GM21717 (cell line): ENCODE measurements at regions not wholly inside any gene's neighbourhood (a gene's known extent, or its start where the extent isn't known, plus 50 kb on each side); places are given as distances from the start of the nearest gene placed in this dataset.

Experiments used
- ATAC-seq: cut with Tn5 transposase; IDR thresholded peaks from one replicate; pipeline ENCODE4 v1.9.1; 2021; ENCODE audit warnings: mild to moderate bottlenecking, moderate library complexity; ENCODE audit not compliant: unreplicated experiment

DNA sequence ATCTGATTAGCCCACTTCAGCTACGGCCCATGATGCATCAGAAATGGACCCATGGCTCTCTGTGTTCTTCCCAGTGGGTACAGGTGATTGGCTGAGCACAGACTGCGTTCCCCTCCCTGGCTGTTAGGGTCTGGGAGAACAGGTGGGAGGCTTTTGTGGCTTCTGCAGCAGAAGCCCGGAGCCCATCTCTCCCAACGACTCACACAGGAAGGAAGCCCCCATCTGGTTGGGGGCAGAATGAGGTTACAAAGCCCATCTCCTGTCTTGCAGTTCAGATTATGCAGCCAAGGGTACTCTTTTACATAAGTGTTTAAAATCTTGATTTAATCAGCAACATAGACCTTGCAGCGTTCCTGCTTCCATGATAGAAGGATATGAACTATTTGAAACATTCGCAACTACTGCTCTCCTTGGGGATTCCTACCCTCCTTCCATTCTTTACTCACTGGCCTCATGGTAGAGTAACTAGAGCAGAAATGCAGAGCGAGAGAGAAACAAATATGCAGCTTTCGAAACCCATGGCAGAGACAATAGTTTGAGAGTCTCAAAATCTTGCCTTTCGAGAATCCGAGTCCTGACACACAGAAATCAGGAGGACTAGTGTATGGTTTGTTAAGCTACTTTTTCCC, 291.3 kb downstream of the TLE3 start:
- no peak for ATAC-seq

DNA sequence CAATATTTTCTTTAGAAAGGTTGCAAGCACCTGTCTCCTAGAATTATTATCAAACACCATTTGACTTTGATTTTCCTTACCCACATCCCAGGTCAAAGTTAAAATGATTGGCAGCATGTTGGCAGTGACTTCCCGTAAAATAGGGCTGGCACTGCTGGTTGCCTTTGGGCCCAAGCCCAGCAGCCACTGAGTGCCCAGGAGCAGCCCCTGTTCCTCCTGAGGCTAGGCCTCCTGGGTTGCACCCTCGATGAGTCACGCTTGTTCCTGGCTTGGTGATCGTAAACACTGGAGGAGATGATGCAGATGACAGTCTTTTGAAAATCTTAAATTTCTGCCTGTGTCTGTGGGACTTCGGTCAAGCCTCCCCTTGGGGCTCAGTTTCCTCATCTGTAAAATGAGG, 290.0 kb downstream of the TLE3 start:
- ATAC-seq: no peak

DNA sequence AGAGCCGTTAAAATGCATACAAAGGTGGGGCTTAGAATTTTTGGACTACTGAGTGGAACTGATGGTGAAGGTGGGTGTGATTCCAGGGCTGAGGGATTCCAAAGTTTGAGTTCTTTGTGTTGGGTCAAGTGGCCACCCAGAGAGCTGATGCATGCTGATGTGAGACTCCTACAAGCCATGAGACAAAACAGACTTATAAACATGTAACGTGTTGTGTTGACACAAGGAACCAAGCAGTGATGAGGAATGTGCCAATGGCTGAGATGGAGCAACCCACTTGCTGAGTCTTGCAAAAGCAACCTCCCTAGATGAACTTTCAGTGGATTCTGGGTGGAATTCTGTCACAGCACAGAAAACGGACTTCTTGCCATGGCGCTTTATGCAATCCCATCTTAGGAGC, 289.0 kb downstream of the TLE3 start:
- ATAC-seq: no peak

DNA sequence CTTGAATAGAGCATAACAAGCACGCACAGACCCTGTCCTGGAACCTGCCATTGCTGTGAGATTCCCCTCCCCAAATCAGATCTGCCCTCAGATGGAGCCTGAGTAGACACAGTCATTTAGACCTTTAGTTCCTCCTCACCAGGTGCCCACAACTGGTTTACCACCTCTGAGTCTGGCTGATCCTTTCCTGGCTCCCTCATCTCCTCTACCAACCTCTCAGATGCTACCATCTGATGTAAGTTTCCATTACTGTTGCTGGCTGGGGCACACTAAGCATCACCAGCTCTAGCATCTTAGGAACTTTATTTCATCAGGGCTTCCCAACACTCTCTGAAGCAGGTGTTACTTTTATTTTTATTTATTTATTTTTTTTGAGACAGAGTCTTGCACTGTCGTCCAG, 288.3 kb downstream of the TLE3 start:
- no peak for ATAC-seq

DNA sequence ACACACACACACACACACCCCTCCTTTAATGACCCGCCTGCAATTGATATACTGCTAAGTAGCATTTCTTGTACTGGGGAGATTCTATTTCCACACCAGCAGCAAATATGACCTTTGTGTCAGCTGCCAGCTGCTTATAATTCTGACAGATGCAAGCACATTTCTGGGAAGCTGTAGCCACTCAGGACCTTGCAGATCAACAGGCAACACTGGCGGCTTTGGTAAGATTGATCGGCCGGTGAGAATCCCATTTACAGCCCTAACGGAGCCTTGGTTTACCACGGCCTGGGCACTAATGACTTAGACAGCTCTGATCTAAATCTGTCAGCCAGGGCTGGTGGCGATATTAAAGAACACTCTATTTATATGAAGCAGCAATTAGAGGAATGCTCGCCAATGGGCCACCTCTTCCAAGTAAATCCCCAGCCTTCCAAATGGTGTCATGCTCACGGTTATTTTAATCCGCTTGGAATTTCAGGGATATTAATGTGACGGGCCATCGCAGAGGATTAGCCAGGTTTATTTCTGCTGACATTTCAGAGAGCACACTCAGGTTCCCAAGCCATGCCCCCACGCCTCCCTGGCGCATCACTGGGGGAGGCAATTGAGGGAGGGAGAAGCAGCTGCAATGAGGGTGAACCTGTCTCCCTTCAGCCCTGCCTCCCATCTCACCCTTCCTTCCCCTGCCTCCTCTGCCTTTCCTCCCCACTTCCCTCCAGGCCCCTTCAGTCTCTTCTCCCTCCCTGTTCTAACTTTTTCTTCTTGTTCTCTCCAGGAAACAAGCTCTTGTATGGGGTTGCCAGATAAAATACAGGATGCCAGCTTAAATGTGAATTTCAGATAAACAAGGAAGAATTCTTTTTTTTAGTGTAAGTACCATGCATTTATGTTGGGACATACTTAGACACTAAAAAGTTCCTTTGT, 287.0 kb downstream of the TLE3 start:
- ATAC-seq: no peak

DNA sequence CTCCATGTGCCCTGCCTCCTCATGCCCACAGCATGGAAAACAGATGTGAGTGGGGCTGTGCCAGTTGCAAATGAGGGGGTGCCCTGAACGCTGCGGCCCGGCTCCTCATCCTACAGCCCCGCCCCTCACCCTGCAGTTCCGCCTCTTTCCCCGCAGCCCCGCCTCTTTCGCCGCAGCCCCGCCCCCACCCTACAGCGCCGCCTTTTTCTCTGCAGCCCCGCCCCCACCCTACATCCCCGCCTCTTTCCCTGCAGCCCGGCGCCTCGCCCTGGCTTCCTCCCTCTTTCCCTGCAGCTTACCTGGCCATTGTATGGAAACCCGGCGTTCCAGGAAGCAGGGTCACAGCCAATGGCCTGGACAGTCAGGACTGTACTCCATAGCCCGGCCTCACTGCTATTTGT, 284.9 kb downstream of the TLE3 start:
- no peak for ATAC-seq

DNA sequence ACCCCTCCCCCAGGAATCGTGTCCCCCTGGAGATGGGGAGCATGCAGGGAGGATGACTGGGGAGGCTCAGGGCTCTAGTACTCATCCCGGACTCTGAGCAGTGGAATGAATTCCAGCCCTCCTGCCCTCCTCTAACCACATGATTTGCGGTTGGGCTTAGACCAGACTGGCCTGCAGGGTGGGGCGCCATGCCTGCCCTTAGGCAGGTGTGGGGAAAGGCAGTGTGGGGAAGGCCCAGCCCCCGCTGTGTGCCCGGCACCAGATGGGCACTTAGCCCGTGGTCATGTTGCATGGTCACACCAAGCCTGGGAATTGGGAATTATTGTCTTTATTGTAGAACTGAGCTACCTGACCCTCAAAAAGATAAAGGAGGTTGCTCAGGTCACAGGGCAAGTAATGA, 283.8 kb downstream of the TLE3 start:
- ATAC-seq: no peak

DNA sequence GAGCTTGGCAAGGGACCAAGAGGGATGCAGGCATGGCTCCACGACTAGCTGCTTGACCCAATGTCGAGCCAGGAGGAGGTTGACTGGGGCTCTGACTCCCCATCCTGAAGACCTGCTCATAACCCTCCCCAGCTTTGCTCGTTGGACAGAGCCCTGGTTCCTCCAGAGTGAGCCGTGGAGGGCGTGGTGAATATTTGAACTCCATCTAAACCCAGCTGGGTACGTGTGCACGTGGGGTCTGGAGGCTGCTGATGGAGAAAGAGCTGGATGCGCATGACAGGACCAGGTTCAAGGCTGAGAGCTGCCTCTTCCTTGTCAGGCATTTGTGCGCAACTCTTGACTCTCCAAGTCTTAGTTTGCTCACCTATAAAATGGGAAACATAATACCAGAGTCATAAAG, 282.8 kb downstream of the TLE3 start:
- ATAC-seq: no peak

DNA sequence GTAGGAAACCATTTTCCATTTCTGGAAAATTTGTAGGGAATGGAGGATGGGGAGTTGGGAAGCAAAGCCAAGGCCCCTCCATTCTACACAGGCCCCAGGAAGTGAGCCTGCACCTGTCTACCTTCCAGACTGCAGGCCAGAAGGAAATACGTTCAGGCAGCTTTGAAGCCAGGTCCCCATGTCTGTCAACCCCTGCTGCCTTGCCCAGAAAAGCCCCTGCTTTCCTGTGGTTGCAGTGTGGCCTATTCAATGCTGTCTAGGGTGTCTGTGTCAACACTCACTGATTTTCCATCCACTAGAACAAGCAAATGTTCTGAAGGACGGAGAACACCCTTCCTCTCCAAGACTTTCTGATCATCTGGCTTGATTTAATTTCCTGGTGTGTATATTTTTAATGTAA, 281.9 kb downstream of the TLE3 start:
- no peak for ATAC-seq

DNA sequence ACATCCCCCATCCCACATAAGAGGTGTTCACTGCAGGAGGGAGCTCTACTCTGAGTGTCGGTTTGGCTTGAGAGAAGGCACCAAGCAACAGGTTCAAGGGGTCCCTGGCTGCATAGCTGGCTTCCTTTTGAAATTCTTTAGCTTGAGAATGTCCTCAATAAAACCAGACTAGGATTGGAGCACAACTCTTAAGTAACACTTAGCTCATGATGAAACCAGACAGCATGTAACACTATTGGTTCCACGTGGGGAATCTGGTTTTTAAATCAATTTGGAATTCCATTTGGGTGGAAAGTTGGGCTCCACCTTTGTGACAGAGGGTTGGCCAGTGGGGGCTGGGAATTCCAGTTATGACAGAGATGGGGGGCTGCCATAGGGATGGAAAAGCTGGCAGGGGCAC, 281.2 kb downstream of the TLE3 start:
- no peak for ATAC-seq

DNA sequence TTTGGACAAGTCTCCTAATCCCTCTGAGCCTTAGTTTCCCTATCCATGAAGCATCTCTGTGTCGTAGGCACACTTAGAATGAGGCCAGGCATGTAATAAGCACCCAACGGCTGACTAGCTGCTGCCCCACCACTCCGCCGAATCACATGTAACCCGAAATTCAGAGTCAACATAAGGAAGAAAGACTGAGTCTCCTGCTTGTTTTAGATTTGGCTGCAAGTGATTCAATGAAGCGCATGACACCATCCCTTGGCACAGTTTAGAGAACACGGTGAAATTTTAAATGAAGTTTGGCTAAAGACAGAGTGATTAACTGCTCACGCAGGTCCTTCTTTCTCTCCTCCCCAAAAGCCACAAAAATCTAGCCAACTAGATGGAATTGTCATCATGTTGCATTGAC, 279.2 kb downstream of the TLE3 start:
- ATAC-seq: no peak

DNA sequence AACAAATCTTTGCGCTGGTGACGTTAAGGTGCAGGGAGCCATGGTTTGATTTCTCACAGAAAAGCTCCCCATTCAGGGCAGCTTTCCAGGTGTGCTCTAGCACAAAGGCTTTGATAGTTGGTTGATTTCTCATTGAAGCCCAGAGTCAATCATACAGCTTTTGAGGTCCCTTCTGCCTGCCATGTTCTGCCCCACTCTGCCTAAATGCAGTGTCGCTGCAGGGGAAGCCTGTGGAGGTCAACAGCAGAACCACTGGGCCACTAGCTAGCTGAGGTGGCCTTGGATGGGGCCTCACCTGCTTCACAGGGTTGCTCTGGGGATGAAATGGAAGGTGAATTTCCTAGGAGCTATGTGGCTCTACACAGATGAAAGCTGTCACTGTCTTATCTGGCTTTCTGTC, 278.3 kb downstream of the TLE3 start:
- ATAC-seq: no peak

DNA sequence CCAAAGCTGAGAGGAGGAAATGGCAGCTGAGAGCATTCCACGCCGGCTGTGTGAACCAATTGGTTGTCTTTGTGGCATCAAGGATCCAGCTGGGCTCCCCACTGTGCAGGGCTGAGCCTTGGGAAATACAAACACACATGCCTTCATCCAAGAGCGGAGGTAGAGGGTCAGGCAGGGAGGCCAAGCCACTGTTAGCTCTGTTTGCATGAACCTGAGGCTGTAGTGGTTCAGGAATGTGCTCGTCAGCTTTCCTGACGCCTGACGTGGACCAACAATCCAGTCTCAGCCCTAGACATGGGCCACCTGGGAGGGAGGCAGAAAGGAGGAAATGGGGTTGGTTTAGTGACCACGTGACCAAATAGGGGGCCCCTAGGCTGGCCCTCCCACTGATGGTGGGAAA, 276.9 kb downstream of the TLE3 start:
- ATAC-seq: no peak

DNA sequence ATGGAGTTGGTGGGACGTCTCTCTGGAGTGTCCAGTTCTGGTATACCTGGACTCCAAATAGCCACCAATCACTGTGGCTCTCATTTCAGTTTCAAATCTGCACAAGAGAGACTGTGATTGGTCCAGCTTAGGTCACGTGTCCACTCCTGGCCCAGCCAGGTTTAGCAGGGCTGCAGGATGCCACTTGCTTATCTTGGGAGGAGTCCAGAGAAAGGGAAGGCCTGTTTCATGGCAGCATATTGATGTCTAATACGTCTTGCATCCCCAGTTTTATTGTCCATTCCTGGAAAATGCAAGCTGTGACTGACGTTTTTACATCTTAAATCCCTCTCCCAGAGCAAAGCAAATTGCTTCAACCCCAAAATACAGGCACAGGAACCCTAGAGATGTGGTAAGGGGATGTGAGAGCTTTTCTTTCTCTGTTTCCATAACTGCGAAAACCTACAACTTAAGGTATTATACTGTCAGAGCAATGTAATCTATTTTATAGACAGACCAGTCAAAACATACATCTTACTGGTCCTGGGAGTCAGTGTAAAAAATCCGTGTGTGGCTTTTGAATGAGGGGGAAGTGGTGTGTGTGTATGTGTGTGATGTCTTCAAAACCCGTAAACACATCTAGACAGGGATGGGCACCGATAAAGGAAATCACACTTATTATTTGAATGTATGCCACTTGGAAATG, 274.4 kb downstream of the TLE3 start:
- no peak for ATAC-seq

DNA sequence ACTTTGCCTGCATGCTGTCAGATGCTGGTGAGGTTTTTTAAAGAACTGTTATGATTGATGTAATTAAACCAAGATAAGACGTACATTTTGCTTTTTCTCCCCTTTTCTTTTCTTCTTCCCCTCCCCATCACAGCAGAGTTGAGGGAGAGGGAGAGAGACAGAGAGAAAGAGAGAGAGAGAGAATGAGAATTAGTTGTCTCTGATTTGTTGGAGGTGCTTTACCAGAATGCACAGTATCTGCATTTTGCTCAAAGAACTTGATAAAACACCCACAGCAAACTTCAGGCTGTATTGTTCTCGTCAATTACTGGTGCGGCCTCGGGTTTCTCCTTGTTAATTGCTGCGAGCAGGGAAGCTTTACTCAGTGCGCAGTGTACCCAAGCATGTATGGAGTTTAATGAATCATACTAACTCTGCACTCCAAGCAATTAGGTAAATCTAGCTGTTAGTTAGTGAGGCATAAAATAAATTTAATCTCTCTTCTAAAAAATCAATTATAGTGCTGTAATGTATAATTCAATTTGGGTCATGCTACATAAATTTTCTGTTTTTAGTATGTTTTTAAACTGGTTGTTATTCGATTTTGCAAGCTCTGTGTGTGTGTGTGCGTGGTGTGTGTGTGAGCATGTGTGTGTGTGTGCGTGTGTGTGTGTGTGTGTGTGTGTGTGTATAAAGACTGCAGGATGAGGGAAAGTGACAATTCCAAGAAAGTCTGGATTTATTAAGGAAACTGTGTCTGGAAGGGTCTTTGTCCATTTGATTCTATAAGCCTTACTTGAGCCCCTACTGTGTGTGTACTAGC, 273.4 kb downstream of the TLE3 start:
- ATAC-seq: no peak

DNA sequence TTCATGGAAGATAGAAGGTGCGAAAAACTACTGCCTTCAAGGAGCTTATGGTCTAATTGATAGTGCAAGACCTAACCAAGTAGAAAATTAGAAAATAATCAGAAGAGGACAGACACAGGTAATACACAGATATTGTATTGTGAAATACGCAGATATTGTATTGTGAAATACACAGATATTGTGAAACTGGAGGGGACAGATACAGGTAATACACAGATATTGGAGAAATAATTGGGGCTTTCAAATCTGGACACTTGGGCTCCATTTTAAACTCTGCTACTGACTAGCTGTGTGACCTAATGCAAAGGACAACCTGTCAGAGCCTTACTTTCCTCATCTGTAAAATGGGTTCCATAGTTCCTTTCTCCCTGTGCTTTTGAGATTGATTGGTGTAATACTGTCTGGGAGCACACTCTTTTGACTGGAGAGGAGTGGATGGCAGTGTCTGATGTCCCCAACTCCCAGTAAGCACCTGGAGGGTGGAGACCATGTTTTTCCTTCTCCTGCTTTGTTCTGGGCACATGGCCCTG, 272.8 kb downstream of the TLE3 start:
- no peak for ATAC-seq

DNA sequence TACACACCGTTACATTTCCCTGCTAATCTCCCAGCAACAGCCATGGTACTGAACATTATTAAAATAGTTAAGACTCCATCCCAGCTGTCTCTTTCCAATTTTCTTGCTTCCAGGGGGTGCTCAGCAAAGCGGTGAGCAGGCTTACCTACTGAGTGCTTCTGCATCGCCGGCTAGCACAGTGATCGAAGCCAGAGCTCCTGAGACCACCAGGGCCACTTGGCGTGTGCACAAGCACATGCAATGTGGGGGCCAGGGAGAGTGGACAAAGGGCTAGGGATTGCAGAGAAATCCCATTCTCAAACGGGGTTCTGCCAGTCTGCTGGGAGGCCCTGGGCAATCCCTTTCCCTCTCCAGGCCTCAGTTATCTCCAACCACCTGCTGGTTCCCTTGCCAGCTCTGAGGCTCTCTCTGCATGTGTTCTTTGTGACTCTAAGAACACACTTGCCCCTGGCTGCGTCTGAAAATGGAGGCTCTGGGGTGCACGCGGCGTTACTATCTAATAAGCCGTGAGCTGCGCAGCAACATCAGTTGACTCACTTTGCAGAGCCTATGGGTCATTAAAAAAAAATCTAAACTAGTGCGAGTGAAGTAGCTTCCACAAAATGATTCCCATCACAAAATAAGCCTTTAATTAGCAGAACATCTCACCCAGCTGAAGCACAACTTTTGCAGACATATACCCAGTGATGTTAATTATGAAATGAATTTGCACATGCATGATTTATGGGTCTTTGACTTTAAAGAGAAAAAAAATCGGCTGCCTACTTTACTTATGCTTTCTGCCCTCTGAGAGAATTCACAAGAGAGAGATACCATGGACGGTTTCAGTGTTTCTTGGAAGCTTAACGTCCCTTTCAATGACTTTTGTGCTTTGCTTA, 271.5 kb downstream of the TLE3 start:
- ATAC-seq: no peak

DNA sequence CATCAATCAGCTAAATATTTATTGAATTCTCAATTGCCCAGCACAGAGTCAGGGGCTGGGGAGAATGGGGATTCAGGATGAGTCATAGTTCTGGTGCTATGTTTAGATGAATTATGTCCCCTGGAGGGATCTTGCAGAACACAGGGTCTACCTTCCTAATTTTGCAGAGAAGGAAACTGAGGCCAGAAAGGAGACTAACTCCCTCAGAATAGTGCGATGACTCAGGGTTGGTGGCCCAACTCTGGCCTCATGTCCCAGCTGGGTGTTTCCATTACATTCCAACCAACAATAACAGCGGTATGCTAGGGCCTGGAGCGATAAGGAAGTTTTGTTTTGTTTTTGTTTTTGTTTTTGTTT, 270.9 kb downstream of the TLE3 start:
- no peak for ATAC-seq

DNA sequence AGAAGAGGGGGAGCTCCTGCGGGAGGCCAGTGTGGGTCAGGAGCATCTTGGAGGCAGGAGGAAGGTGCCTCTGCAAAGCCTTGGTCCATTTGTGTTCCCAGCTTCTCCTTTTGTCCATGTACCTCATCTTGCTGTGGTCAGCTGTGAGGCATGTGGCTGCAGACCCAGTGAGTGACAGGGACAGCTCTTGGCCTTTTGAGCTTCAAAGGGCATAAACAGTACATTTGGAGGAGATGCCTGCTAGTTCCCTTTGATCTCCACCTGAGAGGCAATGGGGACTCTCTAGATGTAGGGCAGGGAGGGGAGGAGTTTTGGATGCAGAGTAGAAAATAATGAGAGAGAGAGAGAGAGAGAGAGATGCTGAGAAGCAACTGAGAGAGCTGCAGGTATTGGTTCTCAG, 270.0 kb downstream of the TLE3 start:
- ATAC-seq: no peak

DNA sequence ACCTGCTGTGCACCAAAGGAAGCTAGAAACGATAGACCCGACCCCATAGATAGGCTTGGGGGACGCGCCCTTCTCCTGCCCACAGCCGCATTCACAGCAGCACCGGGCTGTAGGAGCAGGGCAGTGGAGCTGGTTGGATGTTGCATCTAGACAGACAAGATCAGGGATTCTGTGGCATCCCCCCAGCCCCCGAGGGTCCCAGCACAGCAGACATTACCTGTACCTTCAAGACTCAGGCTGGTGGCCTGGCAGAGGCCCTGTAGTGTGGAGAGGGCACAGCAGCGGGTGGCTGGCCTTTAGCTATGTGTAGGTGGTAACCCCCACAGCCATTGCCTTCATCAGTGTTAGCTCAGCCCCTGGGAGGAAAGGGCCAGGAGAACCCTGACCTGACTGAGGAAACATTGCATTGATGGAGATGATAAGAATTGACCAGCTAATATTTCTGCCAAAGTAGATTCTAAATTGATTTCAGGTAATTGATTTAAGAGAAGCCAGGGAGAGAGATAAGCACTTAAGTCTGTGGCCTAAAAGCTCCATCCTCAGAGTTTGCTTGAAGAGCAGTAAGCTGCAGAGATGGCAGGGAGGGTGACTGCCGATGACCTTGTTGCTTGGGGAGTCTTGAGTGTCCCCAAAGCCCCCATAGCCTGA, 269.4 kb downstream of the TLE3 start:
- no peak for ATAC-seq
